ENCODE measurements at regions not wholly inside any gene's neighbourhood (a gene's known extent, or its start where the extent isn't known, plus 50 kb on each side); places are given as distances from the start of the nearest gene placed in this dataset.

GRCh38 chr18:61948846-61949438 lies 56.1 kb upstream of the RNF152 start:
- H3K9me3 ChIP-seq (ENCODE audit: control insufficient read depth, low read length), result no peaks in the 10 kb centered on the region
- no peaks in the 10 kb centered on the region for H3K36me3 ChIP-seq (ENCODE audit: control insufficient read depth, insufficient read depth, low read length)
- WGBS, 2 experiments (ENCODE audit: insufficient coverage in 2 of 2), result 91 to 96% methylated on average over 3 of the region's 6 CpGs
- peaks cover 61% of the 10 kb centered on the region for H3K4me1 ChIP-seq (ENCODE audit: control insufficient read depth, insufficient read depth, low read length, poor library complexity, severe bottlenecking)
- H3K27ac ChIP-seq (ENCODE audit: low read depth, low read length, severe bottlenecking), result peak overlapping the region; percentile 88
- H3K4me3 ChIP-seq (ENCODE audit: extremely low read depth, insufficient read depth, low read length, poor library complexity, severe bottlenecking), result no peak overlapping the region

GRCh38 chr18:61948281-61948741 lies 55.5 kb upstream of the RNF152 start:
- no peaks in the 10 kb centered on the region for H3K9me3 ChIP-seq (ENCODE audit: control insufficient read depth, low read length)
- WGBS, 2 experiments (ENCODE audit: insufficient coverage in 2 of 2), result 91 to 96% methylated on average over 3 of the region's 4 CpGs
- H3K36me3 ChIP-seq (ENCODE audit: control insufficient read depth, insufficient read depth, low read length), result no peaks in the 10 kb centered on the region
- peaks cover 61% of the 10 kb centered on the region for H3K4me1 ChIP-seq (ENCODE audit: control insufficient read depth, insufficient read depth, low read length, poor library complexity, severe bottlenecking)
- H3K27ac ChIP-seq (ENCODE audit: low read depth, low read length, severe bottlenecking), result peak overlapping the region; percentile 88
- no peak overlapping the region for H3K4me3 ChIP-seq (ENCODE audit: extremely low read depth, insufficient read depth, low read length, poor library complexity, severe bottlenecking)

GRCh38 chr18:61946449-61946848 lies 53.6 kb upstream of the RNF152 start:
- no peaks in the 10 kb centered on the region for H3K9me3 ChIP-seq (ENCODE audit: control insufficient read depth, low read length)
- H3K36me3 ChIP-seq (ENCODE audit: control insufficient read depth, insufficient read depth, low read length), result no peaks in the 10 kb centered on the region
- H3K27ac ChIP-seq (ENCODE audit: low read depth, low read length, severe bottlenecking), result no peak overlapping the region
- H3K4me1 ChIP-seq (ENCODE audit: control insufficient read depth, insufficient read depth, low read length, poor library complexity, severe bottlenecking), result peaks cover 55% of the 10 kb centered on the region
- no peak overlapping the region for H3K4me3 ChIP-seq (ENCODE audit: extremely low read depth, insufficient read depth, low read length, poor library complexity, severe bottlenecking)
- 100% methylated on average over 1 to 2 of the region's 3 CpGs for WGBS, 2 experiments (ENCODE audit: insufficient coverage in 2 of 2)

- WGBS, 2 experiments (ENCODE audit: insufficient coverage in 2 of 2), result 100% methylated on average over 1 of the region's 3 CpGs; no CpG with 5 or more reads in 1 of the 2 experiments
- H3K4me3 ChIP-seq (ENCODE audit: extremely low read depth, insufficient read depth, low read length, poor library complexity, severe bottlenecking), result no peak overlapping the region
- peaks cover 24% of the 10 kb centered on the region for H3K4me1 ChIP-seq (ENCODE audit: control insufficient read depth, insufficient read depth, low read length, poor library complexity, severe bottlenecking)
- no peak overlapping the region for H3K27ac ChIP-seq (ENCODE audit: low read depth, low read length, severe bottlenecking)
- no peaks in the 10 kb centered on the region for H3K9me3 ChIP-seq (ENCODE audit: control insufficient read depth, low read length)
- no peaks in the 10 kb centered on the region for H3K36me3 ChIP-seq (ENCODE audit: control insufficient read depth, insufficient read depth, low read length)
Measured at GRCh38 chr18:61943175-61943964, 50.6 kb upstream of the RNF152 start.
